Keratinocyte (primary cell): ENCODE measurements at regions not wholly inside any gene's neighbourhood (a gene's known extent, or its start where the extent isn't known, plus 50 kb on each side); places are given as distances from the start of the nearest gene placed in this dataset.

Source experiments
- DNase-seq: peaks from one replicate; pipeline ENCODE4 v3.0.0-alpha.2; 2011; ENCODE audit warnings: low read depth, missing footprints, low spot score
- FAIRE-seq: peaks from 2 replicates; lab custom pipeline; 2011; peaks lifted over from hg19 to GRCh38; lab: Jason Lieb, UNC
- H2AFZ ChIP-seq: 2 replicates; pipeline ENCODE4 v1.6.0; 2012; ENCODE audit warnings: low read length, control low read depth, inconsistent platforms; ENCODE audit not compliant: control insufficient read depth
- H3K27ac ChIP-seq: 2 replicates; pipeline ENCODE4 v1.5.1; 2011; ENCODE audit warnings: low read length; ENCODE audit not compliant: control insufficient read depth, insufficient read depth
- H3K27me3 ChIP-seq: 3 replicates; pipeline ENCODE4 v1.6.0; 2011; ENCODE audit warnings: low read length; ENCODE audit not compliant: control insufficient read depth, insufficient read depth; ENCODE audit errors: extremely low read depth
- H3K36me3 ChIP-seq, 2 experiments: 2 replicates in 1 of 2; 3 replicates in 1 of 2; pipeline ENCODE4 v1.5.1; 2011; ENCODE audit warnings: low read length in 2 of 2, mild to moderate bottlenecking in 1 of 2; ENCODE audit not compliant: control insufficient read depth in 2 of 2, insufficient read depth in 2 of 2; ENCODE audit errors: extremely low read depth in 1 of 2
- H3K4me1 ChIP-seq: 3 replicates; pipeline ENCODE4 v1.5.1; 2011; ENCODE audit warnings: low read length; ENCODE audit not compliant: control insufficient read depth, insufficient read depth; ENCODE audit errors: extremely low read depth
- H3K4me2 ChIP-seq: 3 replicates; pipeline ENCODE4 v1.6.0; 2011; ENCODE audit warnings: low read depth, low read length; ENCODE audit not compliant: control insufficient read depth, insufficient read depth; ENCODE audit errors: extremely low read depth
- H3K4me3 ChIP-seq, 3 experiments: fragments of 200-600 bp in 1 of 3; sonication (generic) in 1 of 3; 2 replicates in 2 of 3; 3 replicates in 1 of 3; pipeline ENCODE4 v1.5.1; 2011 to 2016; ENCODE audit warnings: low read length in 3 of 3, mild to moderate bottlenecking in 3 of 3, control low read depth in 2 of 3, inconsistent platforms in 1 of 3, low read depth in 1 of 3, mixed read lengths in 1 of 3, mixed run types in 1 of 3, moderate library complexity in 1 of 3; ENCODE audit not compliant: control insufficient read depth in 2 of 3, insufficient read depth in 2 of 3; ENCODE audit errors: extremely low read depth in 1 of 3
- H3K79me2 ChIP-seq: 2 replicates; pipeline ENCODE4 v1.6.0; 2012; ENCODE audit warnings: low read length; ENCODE audit not compliant: control insufficient read depth, insufficient read depth
- H3K9ac ChIP-seq: 3 replicates; pipeline ENCODE4 v1.6.0; 2011; ENCODE audit warnings: low read length; ENCODE audit not compliant: control insufficient read depth, insufficient read depth; ENCODE audit errors: extremely low read depth
- H3K9me1 ChIP-seq: 3 replicates; pipeline ENCODE4 v1.6.0; 2011; ENCODE audit warnings: low read length; ENCODE audit not compliant: control insufficient read depth, insufficient read depth; ENCODE audit errors: extremely low read depth
- H3K9me3 ChIP-seq: 2 replicates; pipeline ENCODE4 v1.5.1; 2012; ENCODE audit warnings: low read depth, low read length; ENCODE audit not compliant: control insufficient read depth
- H4K20me1 ChIP-seq: 3 replicates; pipeline ENCODE4 v1.6.0; 2011; ENCODE audit warnings: low read length; ENCODE audit not compliant: control insufficient read depth, insufficient read depth; ENCODE audit errors: extremely low read depth
- CTCF ChIP-seq, 3 experiments: IDR thresholded peaks in 1 of 3; conservative IDR thresholded peaks in 1 of 3; optimal IDR thresholded peaks in 1 of 3; 2 replicates in 2 of 3; 3 replicates in 1 of 3; pipeline versions ENCODE3 to v1.5.1; 2011; ENCODE audit warnings: low read length in 3 of 3, mild to moderate bottlenecking in 3 of 3, moderate library complexity in 2 of 3, control low read depth in 1 of 3, inconsistent platforms in 1 of 3; ENCODE audit not compliant: insufficient read depth in 2 of 3; ENCODE audit errors: extremely low read depth in 1 of 3
- EZH2 ChIP-seq: IDR thresholded peaks from one replicate; pipeline ENCODE4 v1.6.1; 2012; ENCODE audit warnings: inconsistent platforms, mild to moderate bottlenecking, low read length, moderate library complexity
- dilution Hi-C: fragments of 300-500 bp; cut with MboI; formaldehyde crosslinking; loops from one replicate; pipeline ENCODE4 v1.7.0; 2020; ENCODE audit warnings: low sequenced_read_pairs; ENCODE audit not compliant: extremely low pct_ligation_motif_present

GRCh38 chr9:95784318-95784717 is 91.2 kb upstream of the ERCC6L2 start:
- dilution Hi-C loops = no loop called here
- FAIRE-seq (no peak), DNase-seq (no peak)
- no peaks in the 10 kb centered on the region for H4K20me1 ChIP-seq
- H3K4me1 ChIP-seq = no peaks in the 10 kb centered on the region
- TF ChIP-seq CTCF (optimal IDR thresholded peaks at IDR 0.05 in 1 of 3, IDR thresholded peaks at IDR 0.05 in 1 of 3, conservative IDR thresholded peaks at IDR 0.05 in 1 of 3; ENCODE audit: extremely low read depth in 1 of 3, insufficient read depth in 2 of 3, low read length in 3 of 3) (no peak), EZH2 (no peak)
- no peaks in the 10 kb centered on the region for H3K36me3 ChIP-seq
- no peaks in the 10 kb centered on the region for H3K9me1 ChIP-seq
- no peaks in the 10 kb centered on the region for H3K9me3 ChIP-seq
- H3K4me2 ChIP-seq = no peak overlapping the region
- H3K27ac ChIP-seq = no peak overlapping the region
- H3K9ac ChIP-seq = no peak overlapping the region
- H3K4me3 ChIP-seq = no peak overlapping the region
- no peaks in the 10 kb centered on the region for H3K27me3 ChIP-seq
- H2AFZ ChIP-seq = no peak overlapping the region
- no peaks in the 10 kb centered on the region for H3K79me2 ChIP-seq

- no peaks in the 10 kb centered on the region for H3K36me3 ChIP-seq
- no peaks in the 10 kb centered on the region for H3K4me1 ChIP-seq
- no peak overlapping the region for H3K4me3 ChIP-seq
- no peaks in the 10 kb centered on the region for H4K20me1 ChIP-seq
- no peak for FAIRE-seq
- no peaks in the 10 kb centered on the region for H3K27me3 ChIP-seq
- TF ChIP-seq CTCF (optimal IDR thresholded peaks at IDR 0.05 in 1 of 3, IDR thresholded peaks at IDR 0.05 in 1 of 3, conservative IDR thresholded peaks at IDR 0.05 in 1 of 3; ENCODE audit: extremely low read depth in 1 of 3, insufficient read depth in 2 of 3, low read length in 3 of 3) (no peak), EZH2 (no peak)
- no peak overlapping the region for H3K9ac ChIP-seq
- no peaks in the 10 kb centered on the region for H3K9me1 ChIP-seq
- no peak overlapping the region for H3K27ac ChIP-seq
- DNase-seq = no peak
- no peak overlapping the region for H3K4me2 ChIP-seq
- dilution Hi-C loops = no loop called here
- H3K9me3 ChIP-seq = no peaks in the 10 kb centered on the region
- no peaks in the 10 kb centered on the region for H3K79me2 ChIP-seq
- no peak overlapping the region for H2AFZ ChIP-seq
Measured at GRCh38 chr9:95783426-95783975, 92.0 kb upstream of the ERCC6L2 start.
